ENCODE measurements at regions not wholly inside any gene's neighbourhood (a gene's known extent, or its start where the extent isn't known, plus 50 kb on each side); places are given as distances from the start of the nearest gene placed in this dataset.

- DNase-seq (ENCODE audit: insufficient read length, low spot score): no peak
- FAIRE-seq: no peak
Measured at GRCh38 chr7:51647931-51648351, 331.3 kb upstream of the COBL start.

GRCh38 chr7:51647486-51647885 is 330.9 kb upstream of the COBL start:
- DNase-seq (ENCODE audit: insufficient read length, low spot score): no peak
- no peak for FAIRE-seq

GRCh38 chr7:51645702-51646298 is 329.2 kb upstream of the COBL start:
- DNase-seq (ENCODE audit: insufficient read length, low spot score) (no peak), FAIRE-seq (no peak)

GRCh38 chr7:51645255-51645654 is 328.6 kb upstream of the COBL start:
- DNase-seq (ENCODE audit: insufficient read length, low spot score) (no peak), FAIRE-seq (no peak)

GRCh38 chr7:51644216-51644615 is 327.6 kb upstream of the COBL start:
- DNase-seq (ENCODE audit: insufficient read length, low spot score) (no peak), FAIRE-seq (no peak)

- FAIRE-seq (no peak), DNase-seq (ENCODE audit: insufficient read length, low spot score) (no peak)
Measured at GRCh38 chr7:51640841-51641240, 324.2 kb upstream of the COBL start.

GRCh38 chr7:51639661-51640334 is 323.2 kb upstream of the COBL start:
- DNase-seq (ENCODE audit: insufficient read length, low spot score) (no peak), FAIRE-seq (no peak)

- DNase-seq (ENCODE audit: insufficient read length, low spot score): no peak
- FAIRE-seq: no peak
Measured at GRCh38 chr7:51636503-51636902, 319.9 kb upstream of the COBL start.

GRCh38 chr7:51635775-51636174 is 319.2 kb upstream of the COBL start:
- DNase-seq (ENCODE audit: insufficient read length, low spot score) (no peak), FAIRE-seq (no peak)

- FAIRE-seq (no peak), DNase-seq (ENCODE audit: insufficient read length, low spot score) (no peak)
Measured at GRCh38 chr7:51634538-51634937, 317.9 kb upstream of the COBL start.

GRCh38 chr7:51634025-51634424 is 317.4 kb upstream of the COBL start:
- FAIRE-seq: no peak

GRCh38 chr7:51633596-51633995 is 317.0 kb upstream of the COBL start:
- DNase-seq (ENCODE audit: insufficient read length, low spot score) (no peak), FAIRE-seq (no peak)

More at GRCh38 chr7:51634025-51634424, 317.4 kb upstream of the COBL start:
- DNase-seq (ENCODE audit: insufficient read length, low spot score): no peak

GRCh38 chr7:51633006-51633405 is 316.4 kb upstream of the COBL start:
- FAIRE-seq (no peak), DNase-seq (ENCODE audit: insufficient read length, low spot score) (no peak)

GRCh38 chr7:51630933-51631332 is 314.3 kb upstream of the COBL start:
- no peak for FAIRE-seq
- no peak for DNase-seq (ENCODE audit: insufficient read length, low spot score)

GRCh38 chr7:51629206-51629605 is 312.6 kb upstream of the COBL start:
- no peak for FAIRE-seq
- no peak for DNase-seq (ENCODE audit: insufficient read length, low spot score)

- FAIRE-seq (no peak), DNase-seq (ENCODE audit: insufficient read length, low spot score) (no peak)
Measured at GRCh38 chr7:51621956-51622355, 305.3 kb upstream of the COBL start.

- FAIRE-seq (no peak), DNase-seq (ENCODE audit: insufficient read length, low spot score) (no peak)
Measured at GRCh38 chr7:51620706-51621105, 304.1 kb upstream of the COBL start.

GRCh38 chr7:51619880-51620279 is 303.3 kb upstream of the COBL start:
- FAIRE-seq (no peak), DNase-seq (ENCODE audit: insufficient read length, low spot score) (no peak)

GRCh38 chr7:51617686-51618085 is 301.1 kb upstream of the COBL start:
- no peak for FAIRE-seq
- no peak for DNase-seq (ENCODE audit: insufficient read length, low spot score)

GRCh38 chr7:51613911-51614357 is 297.3 kb upstream of the COBL start:
- no peak for DNase-seq (ENCODE audit: insufficient read length, low spot score)
- no peak for FAIRE-seq

- no peak for DNase-seq (ENCODE audit: insufficient read length, low spot score)
Measured at GRCh38 chr7:51611937-51612336, 295.3 kb upstream of the COBL start.

GRCh38 chr7:51607447-51607846 is 290.8 kb upstream of the COBL start:
- DNase-seq (ENCODE audit: insufficient read length, low spot score) (no peak), FAIRE-seq (no peak)

More at GRCh38 chr7:51611937-51612336, 295.3 kb upstream of the COBL start:
- no peak for FAIRE-seq
